Large intestine (tissue), 3 donors: ENCODE measurements at regions not wholly inside any gene's neighbourhood (a gene's known extent, or its start where the extent isn't known, plus 50 kb on each side); places are given as distances from the start of the nearest gene placed in this dataset.
A peak's percentile ranks its signal among the peaks of the same experiment; 100 is the strongest.

Experiments
- DNase-seq, 2 donors: peaks; one replicate each; pipeline versions ENCODE4 v3.0.0 to v3.0.0-alpha.2; 2013
- H3K27ac ChIP-seq: one replicate; pipeline ENCODE4 v1.5.1; 2013; ENCODE audit warnings: low read length
- H3K27me3 ChIP-seq: 2 replicates; pipeline ENCODE4 v1.6.1; 2013; ENCODE audit warnings: low read length; ENCODE audit not compliant: control insufficient read depth, insufficient read depth
- H3K36me3 ChIP-seq: 2 replicates; pipeline ENCODE4 v1.6.1; 2013; ENCODE audit warnings: low read length; ENCODE audit not compliant: control insufficient read depth, insufficient read depth
- H3K4me1 ChIP-seq: one replicate; pipeline ENCODE4 v1.6.1; 2013; ENCODE audit warnings: low read length; ENCODE audit not compliant: control insufficient read depth, insufficient read depth
- H3K4me3 ChIP-seq: one replicate; pipeline ENCODE4 v1.5.1; 2013; ENCODE audit warnings: low read length
- H3K9me3 ChIP-seq: one replicate; pipeline ENCODE4 v1.6.1; 2013; ENCODE audit warnings: mild to moderate bottlenecking, low read depth, low read length, moderate library complexity; ENCODE audit not compliant: control insufficient read depth
- WGBS: methylation state at CpG from one replicate; pipeline ENCODE4 v1.1.5; 2013; ENCODE audit warnings: low lambda C conversion rate; ENCODE audit not compliant: insufficient coverage; 5-methylcytosine and 5-hydroxymethylcytosine counted together

GRCh38 chr15:91530279-91530678, 323.2 kb upstream of the SLCO3A1 start:
- Histone ChIP-seq H3K4me1 (peaks cover 44% of the 10 kb centered on the region), H3K9me3 (no peaks in the 10 kb centered on the region), H3K27ac (peak overlapping the region; percentile 53), H3K27me3 (no peaks in the 10 kb centered on the region), H3K4me3 (no peak overlapping the region), H3K36me3 (no peaks in the 10 kb centered on the region)
- no peak for DNase-seq
- no CpG with 5 or more reads among the region's 6 CpGs for WGBS

- WGBS, result 27% methylated on average over 2 of the region's 9 CpGs
- H3K27ac ChIP-seq, result peak overlapping the region; percentile 53
Measured at GRCh38 chr15:91530956-91531582, 322.4 kb upstream of the SLCO3A1 start.

GRCh38 chr15:91534235-91534634, 319.3 kb upstream of the SLCO3A1 start:
- H3K4me1 ChIP-seq, result peaks cover 69% of the 10 kb centered on the region
- no peaks in the 10 kb centered on the region for H3K27me3 ChIP-seq
- H3K4me3 ChIP-seq, result no peak overlapping the region
- no CpG with 5 or more reads among the region's 2 CpGs for WGBS
- peak overlapping the region; percentile 1 for H3K27ac ChIP-seq
- H3K36me3 ChIP-seq, result no peaks in the 10 kb centered on the region
- no peaks in the 10 kb centered on the region for H3K9me3 ChIP-seq
- no peak for DNase-seq

More at GRCh38 chr15:91530956-91531582, 322.4 kb upstream of the SLCO3A1 start:
- H3K9me3 ChIP-seq, result no peaks in the 10 kb centered on the region
- no peaks in the 10 kb centered on the region for H3K27me3 ChIP-seq
- H3K4me1 ChIP-seq, result peaks cover 52% of the 10 kb centered on the region
- H3K36me3 ChIP-seq, result no peaks in the 10 kb centered on the region
- DNase-seq, result peak; percentile 70 to 86
- H3K4me3 ChIP-seq, result no peak overlapping the region

GRCh38 chr15:91534976-91535375, 318.5 kb upstream of the SLCO3A1 start:
- peak; percentile 48 to 70 for DNase-seq
- Histone ChIP-seq H3K4me1 (peaks cover 66% of the 10 kb centered on the region), H3K9me3 (no peaks in the 10 kb centered on the region), H3K27me3 (no peaks in the 10 kb centered on the region), H3K36me3 (no peaks in the 10 kb centered on the region), H3K4me3 (no peak overlapping the region), H3K27ac (peak overlapping the region; percentile 87)
- WGBS, result 50% methylated on average over 1 of the region's 2 CpGs

- Histone ChIP-seq H3K27me3 (no peaks in the 10 kb centered on the region), H3K9me3 (no peaks in the 10 kb centered on the region), H3K27ac (peak overlapping the region; percentile 87), H3K4me3 (no peak overlapping the region), H3K4me1 (peaks cover 57% of the 10 kb centered on the region), H3K36me3 (no peaks in the 10 kb centered on the region)
- no CpG with 5 or more reads among the region's 4 CpGs for WGBS
- no peak for DNase-seq
Measured at GRCh38 chr15:91535856-91536500, 317.5 kb upstream of the SLCO3A1 start.

GRCh38 chr15:91537856-91538255, 315.7 kb upstream of the SLCO3A1 start:
- H3K9me3 ChIP-seq, result no peaks in the 10 kb centered on the region
- DNase-seq, result no peak

GRCh38 chr15:91538782-91539181, 314.7 kb upstream of the SLCO3A1 start:
- WGBS, result no CpG with 5 or more reads among the region's 2 CpGs
- Histone ChIP-seq H3K4me3 (no peak overlapping the region), H3K27me3 (no peaks in the 10 kb centered on the region), H3K4me1 (peaks cover 36% of the 10 kb centered on the region), H3K36me3 (no peaks in the 10 kb centered on the region), H3K27ac (no peak overlapping the region), H3K9me3 (no peaks in the 10 kb centered on the region)
- DNase-seq, result no peak

More at GRCh38 chr15:91537856-91538255, 315.7 kb upstream of the SLCO3A1 start:
- Histone ChIP-seq H3K27ac (peak overlapping the region; percentile 55), H3K4me1 (peaks cover 45% of the 10 kb centered on the region), H3K27me3 (no peaks in the 10 kb centered on the region), H3K36me3 (no peaks in the 10 kb centered on the region), H3K4me3 (no peak overlapping the region)
- 80% methylated on average over 3 of the region's 5 CpGs for WGBS

GRCh38 chr15:91541286-91541685, 312.2 kb upstream of the SLCO3A1 start:
- Histone ChIP-seq H3K4me3 (no peak overlapping the region), H3K4me1 (peaks cover 15% of the 10 kb centered on the region), H3K27me3 (no peaks in the 10 kb centered on the region), H3K36me3 (no peaks in the 10 kb centered on the region), H3K9me3 (no peaks in the 10 kb centered on the region), H3K27ac (no peak overlapping the region)
- no CpG with 5 or more reads among the region's 1 CpG for WGBS
- DNase-seq, result no peak

GRCh38 chr15:91542226-91542625, 311.3 kb upstream of the SLCO3A1 start:
- DNase-seq, result no peak
- WGBS, result 100% methylated on average over 1 of the region's 3 CpGs
- H3K27ac ChIP-seq, result no peak overlapping the region
- no peak overlapping the region for H3K4me3 ChIP-seq
- H3K27me3 ChIP-seq, result no peaks in the 10 kb centered on the region
- H3K4me1 ChIP-seq, result peaks cover 9% of the 10 kb centered on the region
- no peaks in the 10 kb centered on the region for H3K36me3 ChIP-seq
- no peaks in the 10 kb centered on the region for H3K9me3 ChIP-seq

- Histone ChIP-seq H3K4me1 (no peaks in the 10 kb centered on the region), H3K27ac (no peak overlapping the region), H3K36me3 (no peaks in the 10 kb centered on the region), H3K9me3 (no peaks in the 10 kb centered on the region), H3K4me3 (no peak overlapping the region), H3K27me3 (no peaks in the 10 kb centered on the region)
- DNase-seq, result no peak
- 92% methylated on average over 2 of the region's 3 CpGs for WGBS
Measured at GRCh38 chr15:91547356-91547755, 306.2 kb upstream of the SLCO3A1 start.

GRCh38 chr15:91548549-91548948, 305.0 kb upstream of the SLCO3A1 start:
- Histone ChIP-seq H3K27me3 (no peaks in the 10 kb centered on the region), H3K36me3 (no peaks in the 10 kb centered on the region), H3K4me1 (no peaks in the 10 kb centered on the region), H3K4me3 (no peak overlapping the region), H3K27ac (no peak overlapping the region), H3K9me3 (no peaks in the 10 kb centered on the region)
- 100% methylated on average over 1 of the region's 4 CpGs for WGBS
- no peak for DNase-seq
